22Rv1 (cell line): ENCODE measurements at regions not wholly inside any gene's neighbourhood (a gene's known extent, or its start where the extent isn't known, plus 50 kb on each side); places are given as distances from the start of the nearest gene placed in this dataset.

Source experiments
- H3K27ac ChIP-seq: fragments of 450-650 bp; 2 replicates; pipeline ENCODE4 v1.5.1; 2017
- CTCF ChIP-seq: fragments of 450-650 bp; IDR thresholded peaks from 2 replicates; pipeline ENCODE4 v1.5.1; 2017; ENCODE audit warnings: mild to moderate bottlenecking
- ZFX ChIP-seq: fragments of 450-650 bp; IDR thresholded peaks from 2 replicates; pipeline ENCODE4 v1.6.1; 2017; ENCODE audit warnings: antibody characterized with exemption, borderline replicate concordance

- TF ChIP-seq CTCF (peak; percentile 77), ZFX (no peak)
- H3K27ac ChIP-seq, result no peak overlapping the region
Measured at GRCh38 chr11:122505304-122506006, 150.1 kb upstream of the UBASH3B start.

DNA sequence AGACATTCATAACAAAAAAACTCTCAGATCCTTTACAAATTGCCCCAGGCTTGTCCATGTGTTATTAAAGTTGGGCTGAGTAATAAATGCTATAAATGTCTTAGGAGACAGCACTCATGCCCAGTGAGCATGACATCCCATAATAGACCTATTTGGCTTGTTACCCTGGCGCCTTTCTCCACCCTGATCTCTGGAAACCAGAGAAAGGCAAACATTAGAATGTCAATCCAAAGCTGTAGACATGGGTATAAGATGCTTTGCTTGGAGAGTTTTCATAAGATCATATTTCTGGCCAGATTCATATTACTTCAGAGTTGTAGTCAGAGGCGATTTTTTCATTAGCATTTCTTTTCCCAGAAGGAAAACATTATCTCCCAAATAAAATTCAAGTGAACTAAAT, 161.3 kb upstream of the UBASH3B start:
- H3K27ac ChIP-seq, result no peak overlapping the region
- no peak for TF ChIP-seq ZFX

GRCh38 chr11:122491509-122491908, 164.0 kb upstream of the UBASH3B start:
- H3K27ac ChIP-seq, result no peak overlapping the region
- TF ChIP-seq ZFX (no peak), CTCF (no peak)

DNA sequence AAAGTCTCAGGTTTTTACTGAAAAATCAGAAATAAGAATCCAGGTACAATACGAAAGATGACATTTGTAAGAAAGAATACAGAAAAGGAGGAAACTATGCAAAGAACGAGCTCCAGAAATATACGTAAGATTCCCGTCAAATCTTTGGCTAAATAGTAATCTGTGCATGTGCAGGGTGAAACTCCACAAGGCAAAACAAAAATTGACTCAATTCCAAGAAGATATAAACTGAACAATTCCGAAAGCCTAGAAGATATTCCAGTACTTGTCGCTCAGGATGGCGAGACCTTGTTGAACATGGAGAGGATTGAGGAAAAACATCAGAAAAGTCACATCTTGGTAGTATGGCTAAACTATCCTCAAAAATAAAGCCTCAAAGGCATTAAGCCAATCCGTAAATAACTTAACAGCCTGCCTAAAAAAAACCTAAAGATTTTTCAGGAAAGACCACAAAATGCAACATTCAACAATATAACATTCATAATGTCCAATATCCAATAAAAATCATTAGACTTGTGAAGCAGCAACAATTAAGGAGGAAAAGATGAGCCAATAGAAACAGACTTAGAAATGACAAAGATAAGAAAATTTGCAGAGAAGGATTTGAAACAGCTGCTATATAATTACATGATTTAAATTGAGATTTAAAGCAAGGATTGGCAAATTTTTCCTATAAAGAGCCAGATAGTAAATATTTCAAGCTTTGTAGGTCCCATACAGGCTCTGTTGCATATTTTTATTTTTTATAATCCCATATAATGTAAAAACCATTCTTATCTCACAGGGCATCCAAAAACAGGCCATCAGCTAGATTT, 166.4 kb upstream of the UBASH3B start:
- no peak for TF ChIP-seq CTCF
- TF ChIP-seq ZFX, result no peak
- no peak overlapping the region for H3K27ac ChIP-seq

- TF ChIP-seq ZFX (no peak), CTCF (no peak)
- no peak overlapping the region for H3K27ac ChIP-seq
Measured at GRCh38 chr11:122487669-122488068, 167.9 kb upstream of the UBASH3B start.

DNA sequence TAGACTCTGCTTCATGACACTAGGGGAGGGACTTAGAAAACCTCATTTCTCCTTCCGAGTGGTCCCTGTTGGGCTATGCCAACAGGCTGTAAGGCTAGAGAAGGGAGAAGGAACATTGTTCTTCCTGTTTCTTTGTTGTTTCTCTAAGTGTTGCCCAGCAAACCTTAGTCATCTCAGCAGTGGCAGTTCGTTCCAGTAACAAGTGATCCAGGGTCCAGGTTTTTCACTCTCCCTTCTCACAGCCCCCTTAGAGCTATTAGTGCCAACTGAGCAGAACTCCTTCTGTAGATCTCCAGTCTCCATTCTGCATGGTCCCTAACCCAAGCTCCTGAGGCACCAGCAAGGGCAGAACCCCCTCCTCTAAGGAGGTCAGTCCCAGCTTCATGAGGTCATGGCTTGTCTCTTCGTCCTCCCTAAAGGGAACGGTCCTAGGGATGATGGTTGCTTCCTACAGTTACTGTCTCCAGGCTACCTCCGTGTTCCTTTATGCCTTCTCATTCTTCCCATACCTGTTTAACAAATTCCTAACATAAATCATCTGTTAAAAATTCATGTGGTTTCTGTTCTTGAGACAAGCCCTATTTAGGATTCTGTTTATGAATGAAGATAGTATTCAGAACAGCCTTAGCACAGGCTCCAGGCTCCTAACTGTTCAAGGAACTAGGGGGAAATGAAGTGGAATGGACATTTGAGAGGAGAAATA, 168.6 kb upstream of the UBASH3B start:
- no peak for TF ChIP-seq ZFX
- no peak for TF ChIP-seq CTCF
- H3K27ac ChIP-seq, result no peak overlapping the region

DNA sequence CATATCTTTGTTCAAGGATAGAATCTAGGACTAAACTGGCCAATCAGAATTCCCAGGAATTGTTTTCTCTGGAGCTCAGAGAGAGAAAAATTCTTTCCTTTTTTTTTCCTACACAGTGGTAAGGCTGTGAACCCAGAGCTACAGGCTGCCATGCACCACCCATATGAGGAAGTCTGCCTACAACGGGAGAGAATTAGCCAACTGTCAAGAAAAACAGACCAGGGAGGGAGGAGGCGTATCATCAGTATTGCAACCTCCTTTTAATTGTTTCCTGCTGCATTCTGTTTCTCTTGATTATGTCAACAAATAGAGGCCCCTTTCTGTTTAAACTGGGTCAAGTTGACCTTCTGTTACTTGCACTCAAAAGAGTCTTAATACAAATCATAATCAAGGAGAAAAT, 176.5 kb upstream of the UBASH3B start:
- no peak for TF ChIP-seq ZFX
- no peak overlapping the region for H3K27ac ChIP-seq

GRCh38 chr11:122468965-122469364, 186.6 kb upstream of the UBASH3B start:
- TF ChIP-seq ZFX (no peak), CTCF (no peak)
- no peak overlapping the region for H3K27ac ChIP-seq
